Keratinocyte (primary cell): ENCODE measurements at regions not wholly inside any gene's neighbourhood (a gene's known extent, or its start where the extent isn't known, plus 50 kb on each side); places are given as distances from the start of the nearest gene placed in this dataset.

Source experiments
- DNase-seq: peaks from one replicate; pipeline ENCODE4 v3.0.0-alpha.2; 2011; ENCODE audit warnings: low read depth, missing footprints, low spot score
- FAIRE-seq: peaks from 2 replicates; lab custom pipeline; 2011; peaks lifted over from hg19 to GRCh38; lab: Jason Lieb, UNC
- H2AFZ ChIP-seq: 2 replicates; pipeline ENCODE4 v1.6.0; 2012; ENCODE audit warnings: low read length, control low read depth, inconsistent platforms; ENCODE audit not compliant: control insufficient read depth
- H3K27ac ChIP-seq: 2 replicates; pipeline ENCODE4 v1.5.1; 2011; ENCODE audit warnings: low read length; ENCODE audit not compliant: control insufficient read depth, insufficient read depth
- H3K27me3 ChIP-seq: 3 replicates; pipeline ENCODE4 v1.6.0; 2011; ENCODE audit warnings: low read length; ENCODE audit not compliant: control insufficient read depth, insufficient read depth; ENCODE audit errors: extremely low read depth
- H3K36me3 ChIP-seq, 2 experiments: 2 replicates in 1 of 2; 3 replicates in 1 of 2; pipeline ENCODE4 v1.5.1; 2011; ENCODE audit warnings: low read length in 2 of 2, mild to moderate bottlenecking in 1 of 2; ENCODE audit not compliant: control insufficient read depth in 2 of 2, insufficient read depth in 2 of 2; ENCODE audit errors: extremely low read depth in 1 of 2
- H3K4me1 ChIP-seq: 3 replicates; pipeline ENCODE4 v1.5.1; 2011; ENCODE audit warnings: low read length; ENCODE audit not compliant: control insufficient read depth, insufficient read depth; ENCODE audit errors: extremely low read depth
- H3K4me2 ChIP-seq: 3 replicates; pipeline ENCODE4 v1.6.0; 2011; ENCODE audit warnings: low read depth, low read length; ENCODE audit not compliant: control insufficient read depth, insufficient read depth; ENCODE audit errors: extremely low read depth
- H3K4me3 ChIP-seq, 3 experiments: fragments of 200-600 bp in 1 of 3; sonication (generic) in 1 of 3; 2 replicates in 2 of 3; 3 replicates in 1 of 3; pipeline ENCODE4 v1.5.1; 2011 to 2016; ENCODE audit warnings: low read length in 3 of 3, mild to moderate bottlenecking in 3 of 3, control low read depth in 2 of 3, inconsistent platforms in 1 of 3, low read depth in 1 of 3, mixed read lengths in 1 of 3, mixed run types in 1 of 3, moderate library complexity in 1 of 3; ENCODE audit not compliant: control insufficient read depth in 2 of 3, insufficient read depth in 2 of 3; ENCODE audit errors: extremely low read depth in 1 of 3
- H3K79me2 ChIP-seq: 2 replicates; pipeline ENCODE4 v1.6.0; 2012; ENCODE audit warnings: low read length; ENCODE audit not compliant: control insufficient read depth, insufficient read depth
- H3K9ac ChIP-seq: 3 replicates; pipeline ENCODE4 v1.6.0; 2011; ENCODE audit warnings: low read length; ENCODE audit not compliant: control insufficient read depth, insufficient read depth; ENCODE audit errors: extremely low read depth
- H3K9me1 ChIP-seq: 3 replicates; pipeline ENCODE4 v1.6.0; 2011; ENCODE audit warnings: low read length; ENCODE audit not compliant: control insufficient read depth, insufficient read depth; ENCODE audit errors: extremely low read depth
- H3K9me3 ChIP-seq: 2 replicates; pipeline ENCODE4 v1.5.1; 2012; ENCODE audit warnings: low read depth, low read length; ENCODE audit not compliant: control insufficient read depth
- H4K20me1 ChIP-seq: 3 replicates; pipeline ENCODE4 v1.6.0; 2011; ENCODE audit warnings: low read length; ENCODE audit not compliant: control insufficient read depth, insufficient read depth; ENCODE audit errors: extremely low read depth
- CTCF ChIP-seq, 3 experiments: IDR thresholded peaks in 1 of 3; conservative IDR thresholded peaks in 1 of 3; optimal IDR thresholded peaks in 1 of 3; 2 replicates in 2 of 3; 3 replicates in 1 of 3; pipeline versions ENCODE3 to v1.5.1; 2011; ENCODE audit warnings: low read length in 3 of 3, mild to moderate bottlenecking in 3 of 3, moderate library complexity in 2 of 3, control low read depth in 1 of 3, inconsistent platforms in 1 of 3; ENCODE audit not compliant: insufficient read depth in 2 of 3; ENCODE audit errors: extremely low read depth in 1 of 3
- EZH2 ChIP-seq: IDR thresholded peaks from one replicate; pipeline ENCODE4 v1.6.1; 2012; ENCODE audit warnings: inconsistent platforms, mild to moderate bottlenecking, low read length, moderate library complexity
- dilution Hi-C: fragments of 300-500 bp; cut with MboI; formaldehyde crosslinking; loops from one replicate; pipeline ENCODE4 v1.7.0; 2020; ENCODE audit warnings: low sequenced_read_pairs; ENCODE audit not compliant: extremely low pct_ligation_motif_present

- DNase-seq (no peak), FAIRE-seq (no peak)
- no peaks in the 10 kb centered on the region for H3K36me3 ChIP-seq
- H3K9ac ChIP-seq, result no peak overlapping the region
- TF ChIP-seq EZH2 (no peak), CTCF (optimal IDR thresholded peaks at IDR 0.05 in 1 of 3, IDR thresholded peaks at IDR 0.05 in 1 of 3, conservative IDR thresholded peaks at IDR 0.05 in 1 of 3; ENCODE audit: extremely low read depth in 1 of 3, insufficient read depth in 2 of 3, low read length in 3 of 3) (no peak)
- no peaks in the 10 kb centered on the region for H3K27me3 ChIP-seq
- H3K4me1 ChIP-seq, result no peaks in the 10 kb centered on the region
- H3K4me2 ChIP-seq, result no peak overlapping the region
- H3K4me3 ChIP-seq, result no peak overlapping the region
- dilution Hi-C loops, result no loop called here
- no peaks in the 10 kb centered on the region for H4K20me1 ChIP-seq
- H2AFZ ChIP-seq, result no peak overlapping the region
- no peaks in the 10 kb centered on the region for H3K79me2 ChIP-seq
- no peak overlapping the region for H3K27ac ChIP-seq
- no peaks in the 10 kb centered on the region for H3K9me3 ChIP-seq
- H3K9me1 ChIP-seq, result no peaks in the 10 kb centered on the region
Measured at GRCh38 chr13:88932950-88933349, 1261.8 kb downstream of the SLITRK5 start.

- H3K4me3 ChIP-seq, result no peak overlapping the region
- no peak overlapping the region for H3K4me2 ChIP-seq
- H3K27ac ChIP-seq, result no peak overlapping the region
- dilution Hi-C loops, result no loop called here
- no peaks in the 10 kb centered on the region for H3K79me2 ChIP-seq
- no peaks in the 10 kb centered on the region for H3K9me3 ChIP-seq
- no peaks in the 10 kb centered on the region for H3K4me1 ChIP-seq
- DNase-seq (no peak), FAIRE-seq (no peak)
- H3K27me3 ChIP-seq, result no peaks in the 10 kb centered on the region
- no peak overlapping the region for H2AFZ ChIP-seq
- TF ChIP-seq CTCF (optimal IDR thresholded peaks at IDR 0.05 in 1 of 3, IDR thresholded peaks at IDR 0.05 in 1 of 3, conservative IDR thresholded peaks at IDR 0.05 in 1 of 3; ENCODE audit: extremely low read depth in 1 of 3, insufficient read depth in 2 of 3, low read length in 3 of 3) (no peak), EZH2 (no peak)
- no peak overlapping the region for H3K9ac ChIP-seq
- H3K36me3 ChIP-seq, result no peaks in the 10 kb centered on the region
- H3K9me1 ChIP-seq, result no peaks in the 10 kb centered on the region
- no peaks in the 10 kb centered on the region for H4K20me1 ChIP-seq
Measured at GRCh38 chr13:88937384-88937783, 1266.2 kb downstream of the SLITRK5 start.
